ENCODE measurements at regions not wholly inside any gene's neighbourhood (a gene's known extent, or its start where the extent isn't known, plus 50 kb on each side); places are given as distances from the start of the nearest gene placed in this dataset.
"Not testable (repeated sequence)": the region's sequence is repeated elsewhere in the genome, so short reads cannot be mapped to it uniquely, and the experiment has no call there.

GRCh38 chr4:138456349-138456748 lies 214.2 kb upstream of the SLC7A11 start:
- DNase-seq; intact Hi-C loops (cut with DNase I): not testable (repeated sequence)

GRCh38 chr4:138455097-138455496 lies 212.9 kb upstream of the SLC7A11 start:
- intact Hi-C loops (cut with DNase I), result no loop called here
- DNase-seq, result no peak

GRCh38 chr4:138452826-138453225 lies 210.7 kb upstream of the SLC7A11 start:
- DNase-seq, result no peak
- intact Hi-C loops (cut with DNase I), result no loop called here

- DNase-seq, result no peak
- intact Hi-C loops (cut with DNase I), result no loop called here
Measured at GRCh38 chr4:138451276-138451663, 209.1 kb upstream of the SLC7A11 start.

GRCh38 chr4:138450546-138451275 lies 208.6 kb upstream of the SLC7A11 start:
- intact Hi-C loops (cut with DNase I), result no loop called here
- DNase-seq, result no peak

- DNase-seq, result no peak
- intact Hi-C loops (cut with DNase I), result no loop called here
Measured at GRCh38 chr4:138449938-138450337, 207.8 kb upstream of the SLC7A11 start.

- no peak for DNase-seq
- intact Hi-C loops (cut with DNase I), result no loop called here
Measured at GRCh38 chr4:138448169-138448568, 206.0 kb upstream of the SLC7A11 start.

GRCh38 chr4:138446456-138446855 lies 204.3 kb upstream of the SLC7A11 start:
- DNase-seq, result no peak
- intact Hi-C loops (cut with DNase I), result no loop called here

GRCh38 chr4:138445098-138445497 lies 202.9 kb upstream of the SLC7A11 start:
- intact Hi-C loops (cut with DNase I), result no loop called here

GRCh38 chr4:138444260-138444659 lies 202.1 kb upstream of the SLC7A11 start:
- intact Hi-C loops (cut with DNase I), result no loop called here
- DNase-seq, result no peak

More at GRCh38 chr4:138445098-138445497, 202.9 kb upstream of the SLC7A11 start:
- DNase-seq, result no peak

GRCh38 chr4:138439143-138439581 lies 197.0 kb upstream of the SLC7A11 start:
- intact Hi-C loops (cut with DNase I), result no loop called here
- DNase-seq, result no peak

- intact Hi-C loops (cut with DNase I), result no loop called here
- no peak for DNase-seq
Measured at GRCh38 chr4:138438608-138439007, 196.5 kb upstream of the SLC7A11 start.

- DNase-seq, result no peak
- intact Hi-C loops (cut with DNase I), result no loop called here
Measured at GRCh38 chr4:138437263-138437851, 195.2 kb upstream of the SLC7A11 start.

- DNase-seq; intact Hi-C loops (cut with DNase I): not testable (repeated sequence)
Measured at GRCh38 chr4:138435733-138436132, 193.6 kb upstream of the SLC7A11 start.

- intact Hi-C loops (cut with DNase I); DNase-seq: not testable (repeated sequence)
Measured at GRCh38 chr4:138435046-138435445, 192.9 kb upstream of the SLC7A11 start.

GRCh38 chr4:138428611-138429010 lies 186.5 kb upstream of the SLC7A11 start:
- intact Hi-C loops (cut with DNase I), result no loop called here
- no peak for DNase-seq

GRCh38 chr4:138426786-138427185 lies 184.6 kb upstream of the SLC7A11 start:
- no peak for DNase-seq
- intact Hi-C loops (cut with DNase I), result no loop called here

- no peak for DNase-seq
Measured at GRCh38 chr4:138420471-138420870, 178.3 kb upstream of the SLC7A11 start.

GRCh38 chr4:138414202-138414601 lies 172.1 kb upstream of the SLC7A11 start:
- no peak for DNase-seq
- intact Hi-C loops (cut with DNase I), result no loop called here

More at GRCh38 chr4:138420471-138420870, 178.3 kb upstream of the SLC7A11 start:
- intact Hi-C loops (cut with DNase I), result no loop called here

- DNase-seq, result no peak
- intact Hi-C loops (cut with DNase I), result no loop called here
Measured at GRCh38 chr4:138413273-138413672, 171.1 kb upstream of the SLC7A11 start.

GRCh38 chr4:138412847-138413246 lies 170.7 kb upstream of the SLC7A11 start:
- intact Hi-C loops (cut with DNase I), result no loop called here
- DNase-seq, result no peak
